PC-3 (cell line): ENCODE measurements at regions not wholly inside any gene's neighbourhood (a gene's known extent, or its start where the extent isn't known, plus 50 kb on each side); places are given as distances from the start of the nearest gene placed in this dataset.

Experiments used
- CTCF ChIP-seq: fragments of 300-600 bp; sonication (generic); conservative IDR thresholded peaks from 2 replicates; pipeline ENCODE4 v1.5.1; 2017; ENCODE audit warnings: antibody characterized with exemption, low read depth, mild to moderate bottlenecking, low read length
- EZH2 ChIP-seq: fragments of 300-600 bp; sonication (generic); IDR thresholded peaks from one replicate; pipeline ENCODE4 v1.6.1; 2017; ENCODE audit warnings: antibody characterized with exemption, mild to moderate bottlenecking, low read length; ENCODE audit not compliant: unreplicated experiment
- EZH2phosphoT487 ChIP-seq: fragments of 300-600 bp; sonication (generic); IDR thresholded peaks from 2 replicates; pipeline ENCODE4 v1.6.1; 2018; ENCODE audit warnings: mild to moderate bottlenecking, antibody characterized with exemption, low read length, borderline replicate concordance

- TF ChIP-seq CTCF (no peak), EZH2 (no peak), EZH2phosphoT487 (no peak)
Measured at GRCh38 chr21:28174006-28174405, 818.7 kb downstream of the LTN1 start.
